Activated naive CD4-positive, alpha-beta T cell (primary cell): ENCODE measurements at regions not wholly inside any gene's neighbourhood (a gene's known extent, or its start where the extent isn't known, plus 50 kb on each side); places are given as distances from the start of the nearest gene placed in this dataset.

Experiments
- DNase-seq, 4 experiments: peaks; one replicate each; lab custom pipeline; 2025; lab: John Stamatoyannopoulos, UW

DNA sequence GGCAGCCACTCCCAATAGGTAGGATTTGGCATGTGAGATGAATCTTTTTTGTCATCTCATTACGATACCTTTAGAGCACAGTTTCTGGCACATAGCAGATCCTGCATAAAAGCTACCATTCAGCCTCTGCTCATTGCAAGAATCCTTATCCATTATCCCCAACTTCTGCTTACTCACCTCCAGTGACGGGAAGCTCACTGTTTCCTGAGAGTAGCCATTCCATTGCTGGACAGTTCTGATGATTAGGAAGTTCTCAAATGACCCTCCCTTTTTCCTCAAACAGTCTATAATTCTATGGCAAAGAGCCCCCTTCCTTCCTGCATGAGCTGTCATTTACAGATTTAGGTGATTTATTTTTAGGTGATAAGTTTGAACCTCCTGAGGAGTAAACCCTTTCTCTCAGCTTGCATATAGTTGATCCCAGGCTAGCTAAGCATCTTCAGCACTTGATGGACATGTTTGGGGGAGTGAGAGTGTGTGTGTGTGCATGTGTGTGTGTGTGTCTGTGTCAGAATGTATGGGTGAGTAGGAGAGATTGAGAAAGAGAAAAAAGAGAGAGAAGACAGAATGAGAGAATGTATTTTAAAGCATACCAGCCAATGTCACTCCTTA lies 109.7 kb downstream of the LSM3 start:
- DNase-seq, result no peak

DNA sequence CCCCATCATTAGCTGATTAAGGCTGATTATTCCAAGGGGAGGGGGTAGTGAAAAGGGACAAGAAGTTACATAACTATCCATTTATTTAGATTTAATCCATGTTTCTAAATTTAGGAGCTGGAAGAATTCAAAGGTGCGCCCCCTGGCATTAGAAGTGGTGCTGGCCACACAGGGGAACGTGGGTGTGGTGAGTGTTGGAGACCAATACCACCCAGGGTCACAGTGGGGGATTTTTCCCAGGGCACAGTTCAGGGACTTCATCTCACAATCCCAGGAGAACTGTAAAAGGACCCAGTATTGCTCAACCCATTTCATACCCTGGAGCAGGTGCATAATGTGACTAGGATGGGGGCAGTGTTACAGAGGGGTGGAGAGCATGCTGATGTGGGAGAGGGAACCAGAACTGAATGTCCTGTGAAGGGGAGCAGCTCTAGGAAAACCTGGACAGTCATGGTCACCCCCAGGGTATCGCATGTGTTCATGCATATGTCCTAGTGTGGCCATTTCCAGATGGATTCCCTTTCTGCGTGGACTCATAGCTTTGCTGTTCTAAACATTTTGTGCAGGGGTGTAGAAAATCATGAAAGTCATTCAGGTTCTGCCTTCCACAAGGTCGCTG lies 110.3 kb downstream of the LSM3 start:
- no peak for DNase-seq

DNA sequence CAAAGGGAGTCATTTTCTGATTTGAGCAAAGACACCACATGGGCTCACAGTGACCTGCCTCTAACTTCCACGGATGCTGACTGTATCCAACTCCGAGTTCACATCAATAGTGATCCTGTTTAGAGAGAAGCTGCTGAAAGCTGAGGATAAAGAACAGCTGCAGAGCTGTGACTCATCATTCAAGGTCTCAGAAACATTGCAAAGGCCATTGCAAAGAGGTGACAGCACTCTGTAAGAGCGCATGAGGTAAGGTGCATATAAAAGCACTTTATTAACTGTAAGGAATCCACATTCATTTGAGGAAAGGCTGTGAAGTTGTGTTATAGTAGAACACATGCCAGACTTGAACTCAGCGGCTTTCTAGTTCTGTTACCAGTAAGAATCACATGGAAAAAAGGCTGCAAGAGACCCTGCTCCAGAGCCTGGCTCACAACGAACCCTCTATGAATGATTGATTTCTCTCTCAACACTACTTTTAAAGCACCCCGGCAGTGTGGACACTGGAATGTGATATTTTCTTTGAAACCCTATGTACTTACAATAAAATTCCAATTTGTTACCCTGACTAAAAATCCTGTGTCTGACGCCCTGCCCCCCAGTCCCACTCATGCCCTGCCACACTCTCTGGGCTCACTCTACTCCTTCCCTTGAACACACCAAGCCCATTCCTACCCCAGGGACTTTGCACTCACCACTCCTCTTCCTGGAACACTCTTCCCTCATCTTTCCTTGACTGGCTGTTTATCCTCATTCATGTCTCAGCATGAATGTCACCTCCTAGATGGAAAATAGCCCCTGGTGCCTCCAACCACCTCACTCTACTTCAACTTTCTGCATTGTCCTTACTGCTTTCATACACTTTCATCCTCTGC lies 111.2 kb downstream of the LSM3 start:
- DNase-seq, result no peak

DNA sequence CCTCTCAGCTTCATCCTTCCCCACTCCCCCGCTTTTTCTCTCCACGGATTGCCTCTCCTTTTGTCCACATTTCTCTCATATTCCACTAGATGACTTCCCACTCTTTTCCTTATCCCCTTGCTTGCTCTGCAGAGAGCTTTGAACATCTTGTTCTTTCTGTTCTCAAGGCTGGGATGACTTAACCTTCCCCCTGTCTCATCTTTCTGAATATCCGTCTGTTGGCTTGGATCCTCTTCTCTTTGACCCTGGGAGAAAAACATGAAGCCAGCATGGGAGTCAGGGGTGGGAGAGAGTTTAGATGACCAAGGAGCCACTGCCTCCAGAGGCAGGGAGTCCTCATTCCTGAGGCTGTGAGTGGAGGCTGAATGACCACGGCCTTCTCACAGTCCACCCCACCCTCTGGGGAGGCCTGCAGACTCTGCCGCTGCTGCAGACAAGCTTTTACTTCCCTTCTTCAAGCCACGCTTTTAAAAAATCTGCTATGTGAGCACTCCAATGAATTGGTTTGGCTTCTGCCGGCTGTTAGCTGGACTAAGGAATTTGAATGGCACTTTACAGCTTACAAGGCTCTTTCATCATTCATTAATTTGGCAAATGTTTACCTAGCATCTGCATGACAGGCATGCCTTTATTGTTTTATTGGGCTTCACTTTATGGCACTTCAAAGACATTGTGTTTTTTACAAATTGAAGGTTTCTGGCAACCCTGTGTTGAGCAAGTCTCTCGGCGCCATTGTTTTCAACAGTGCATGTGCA lies 111.6 kb upstream of the SLC6A6 start:
- DNase-seq, result no peak

DNA sequence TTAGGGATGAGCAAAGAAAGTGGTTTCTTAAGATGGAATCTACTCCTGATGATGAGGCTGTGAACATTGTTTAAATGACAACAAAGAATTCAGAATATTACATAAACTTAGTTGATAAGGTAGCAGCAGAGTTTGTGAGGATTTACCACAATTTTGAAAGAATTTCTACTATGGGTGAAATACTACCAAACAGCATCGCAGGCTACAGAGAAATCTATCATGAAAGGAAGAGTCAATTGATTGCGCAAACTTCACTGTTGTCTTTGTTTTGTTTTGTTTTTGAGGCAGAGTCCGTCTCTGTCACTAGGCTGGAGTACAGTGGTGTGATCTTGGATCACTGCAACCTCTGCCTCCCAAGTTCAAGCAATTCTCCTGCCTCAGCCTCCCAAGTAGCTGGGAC lies 107.4 kb upstream of the SLC6A6 start:
- no peak for DNase-seq

DNA sequence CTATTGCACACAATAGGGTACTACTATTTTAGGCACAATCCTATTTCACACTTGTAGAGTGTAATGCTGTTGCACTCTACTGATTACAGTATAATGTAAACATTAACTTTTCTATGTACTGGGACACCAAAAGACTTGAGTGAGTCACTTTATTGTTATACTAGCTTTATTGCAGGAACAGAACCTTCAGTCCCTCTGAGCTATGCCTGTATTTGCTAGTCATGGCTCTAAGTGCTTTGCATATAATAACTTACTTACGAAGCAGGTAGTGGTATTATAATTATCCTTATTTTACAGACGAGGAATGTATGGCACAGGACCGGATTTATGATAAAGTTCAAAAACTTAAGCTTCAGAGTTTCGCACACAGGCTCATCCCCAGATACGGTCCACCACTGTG lies 106.6 kb upstream of the SLC6A6 start:
- no peak for DNase-seq

DNA sequence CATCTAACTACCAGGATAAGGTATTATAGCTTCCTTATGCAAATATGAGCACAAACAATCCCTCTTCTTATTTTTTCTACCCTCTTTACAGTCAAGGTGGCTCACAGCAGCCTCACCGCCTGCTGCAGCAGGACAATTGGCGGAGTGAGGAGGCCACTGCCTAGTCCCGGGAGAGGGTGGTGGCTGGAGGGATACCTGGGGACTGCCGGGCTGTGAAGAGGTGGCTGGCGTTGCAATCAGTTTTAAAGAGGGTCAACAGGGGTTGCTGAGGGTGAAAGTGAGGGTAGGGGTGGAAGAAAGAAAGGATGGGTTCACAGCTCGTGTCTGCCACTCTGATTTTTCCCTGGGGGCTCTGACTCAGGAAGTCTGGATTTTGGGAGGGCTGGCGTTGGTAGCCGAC lies 105.1 kb upstream of the SLC6A6 start:
- DNase-seq, result no peak

DNA sequence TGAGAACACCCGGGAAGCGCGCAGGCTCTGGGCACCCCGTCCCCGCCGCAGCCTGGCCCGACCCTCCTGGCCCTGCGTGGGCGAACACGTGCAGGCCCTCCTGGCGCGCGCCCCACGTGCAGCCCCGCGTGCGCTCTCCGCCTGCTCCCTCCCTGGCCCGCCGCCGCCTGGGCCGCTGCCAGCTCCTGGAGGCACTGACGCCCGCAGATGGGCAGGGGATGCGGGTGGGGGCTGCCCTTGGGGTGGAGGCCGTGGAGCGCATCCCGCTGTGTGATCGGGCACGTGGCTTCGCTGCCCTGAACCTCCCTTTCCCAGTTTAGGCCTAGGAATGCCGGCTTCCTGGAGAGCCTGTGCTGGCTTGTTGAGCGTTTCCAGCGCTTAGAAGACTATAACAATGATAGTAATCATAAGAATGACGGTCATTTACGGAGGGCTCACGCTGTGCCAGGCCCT lies 104.6 kb upstream of the SLC6A6 start:
- no peak for DNase-seq

DNA sequence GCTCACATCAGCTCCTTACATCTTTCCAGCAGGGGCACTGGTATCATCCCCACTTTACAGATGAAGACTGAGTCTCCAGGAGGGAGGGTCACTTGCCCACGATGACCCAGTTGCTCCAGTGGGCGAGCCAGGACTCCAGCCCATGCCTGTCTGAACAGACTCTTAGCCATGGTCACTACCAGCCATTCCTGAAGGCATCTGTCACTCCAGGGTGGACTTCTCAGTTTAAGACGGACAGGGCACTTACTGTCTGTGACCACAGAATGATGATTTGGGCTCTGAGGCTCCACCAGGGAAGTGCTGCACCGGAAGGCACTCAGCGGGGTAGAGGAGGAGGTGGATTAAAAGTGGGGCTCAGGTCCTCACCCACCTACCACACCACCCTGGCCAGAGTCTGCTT lies 104.0 kb upstream of the SLC6A6 start:
- DNase-seq, result no peak

DNA sequence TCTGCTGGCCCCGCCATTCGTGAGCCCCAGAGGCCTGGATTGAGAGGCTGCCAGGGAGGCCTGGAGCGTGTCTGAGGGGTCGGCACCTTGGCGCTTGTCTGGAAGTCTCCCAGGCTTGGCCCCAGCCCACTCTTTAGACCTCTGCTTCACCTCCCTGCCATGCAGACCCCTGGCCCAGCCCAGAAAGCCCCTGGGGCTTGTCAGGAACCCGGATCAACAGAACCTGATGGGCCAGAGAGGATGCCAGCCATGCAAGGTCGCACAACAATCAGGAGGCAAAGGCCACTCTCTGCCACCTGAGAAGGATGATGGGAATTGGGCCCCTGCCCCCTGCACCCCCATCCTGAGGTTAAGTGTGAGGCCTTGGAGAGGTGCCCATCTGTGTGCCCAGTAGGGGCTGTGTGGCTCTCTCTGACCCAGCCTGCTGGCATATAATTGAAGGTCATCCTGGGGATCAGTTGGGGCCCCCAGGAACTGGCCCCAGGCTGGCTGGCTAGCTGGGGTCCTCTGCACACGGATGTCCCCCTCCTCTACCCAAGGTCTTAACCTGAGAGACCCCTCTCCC lies 103.3 kb upstream of the SLC6A6 start:
- DNase-seq, result no peak

DNA sequence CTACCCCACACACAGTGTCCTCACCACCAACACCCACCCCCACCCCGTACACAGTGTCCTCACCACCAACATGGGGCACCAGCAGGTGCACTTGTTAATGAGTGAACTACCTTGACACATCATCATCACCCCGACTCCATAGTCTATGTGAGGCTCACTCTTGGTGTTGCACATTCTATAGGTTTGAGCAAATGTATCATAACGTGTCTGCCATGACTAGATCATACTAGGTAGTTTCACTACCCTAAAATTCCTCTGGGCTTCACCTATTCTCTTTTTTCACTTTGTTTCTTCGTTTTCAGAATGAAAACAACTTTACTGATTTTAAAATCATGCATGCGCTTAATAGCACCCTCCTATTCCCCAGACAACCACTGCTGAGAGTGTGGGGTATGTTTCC lies 102.6 kb upstream of the SLC6A6 start:
- DNase-seq, result no peak

DNA sequence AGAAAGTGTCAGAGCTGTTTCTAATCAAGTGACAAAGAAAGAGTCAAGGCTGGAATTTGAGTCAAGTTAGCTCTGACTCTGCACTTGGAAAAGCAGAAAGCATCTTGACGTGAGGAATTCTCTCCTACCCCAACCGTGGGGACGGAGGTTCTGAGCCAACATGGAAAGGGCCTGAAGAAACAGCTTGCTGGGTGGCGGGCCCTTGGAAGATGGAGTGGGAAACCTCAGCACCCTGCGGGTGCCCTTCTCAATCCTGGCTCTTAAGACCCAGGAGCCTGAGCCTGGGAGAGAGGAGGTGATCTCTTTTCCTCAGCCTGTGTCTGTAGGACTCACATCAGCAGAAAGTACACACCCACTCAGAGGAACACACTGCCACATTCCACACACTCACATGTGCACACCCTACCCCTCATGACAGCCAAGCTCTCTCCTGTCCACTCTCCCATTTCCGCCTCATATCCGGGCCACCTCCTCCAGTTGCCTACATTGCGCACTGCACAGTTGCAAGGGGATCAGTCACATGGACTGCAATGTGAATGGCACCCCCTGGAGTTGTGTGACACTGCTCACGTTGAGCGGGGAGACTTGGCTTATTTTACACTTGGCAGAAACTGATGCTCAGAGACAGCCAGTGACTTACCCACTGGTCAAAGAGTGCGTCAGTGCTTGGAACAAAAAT lies 101.5 kb upstream of the SLC6A6 start:
- DNase-seq, result no peak

DNA sequence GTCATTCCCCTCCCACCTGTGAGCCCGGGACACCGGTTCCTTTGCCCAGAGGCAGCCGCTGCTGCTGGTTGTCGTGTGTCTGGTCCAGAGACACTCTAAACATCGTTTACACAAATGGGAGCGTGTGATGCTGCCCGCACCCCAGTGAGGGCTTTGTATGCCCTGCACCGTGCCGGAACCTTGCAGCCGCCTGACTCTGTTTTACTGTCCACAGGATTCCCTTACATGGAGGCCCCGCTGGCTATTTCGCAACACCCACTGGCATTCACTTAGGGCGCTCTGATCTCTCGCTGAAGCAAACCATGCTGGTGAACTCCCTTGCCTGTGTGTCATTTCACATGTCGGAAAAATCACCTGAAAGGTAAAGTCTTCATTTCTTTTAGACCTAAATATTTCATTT lies 100.8 kb upstream of the SLC6A6 start:
- DNase-seq, result no peak

DNA sequence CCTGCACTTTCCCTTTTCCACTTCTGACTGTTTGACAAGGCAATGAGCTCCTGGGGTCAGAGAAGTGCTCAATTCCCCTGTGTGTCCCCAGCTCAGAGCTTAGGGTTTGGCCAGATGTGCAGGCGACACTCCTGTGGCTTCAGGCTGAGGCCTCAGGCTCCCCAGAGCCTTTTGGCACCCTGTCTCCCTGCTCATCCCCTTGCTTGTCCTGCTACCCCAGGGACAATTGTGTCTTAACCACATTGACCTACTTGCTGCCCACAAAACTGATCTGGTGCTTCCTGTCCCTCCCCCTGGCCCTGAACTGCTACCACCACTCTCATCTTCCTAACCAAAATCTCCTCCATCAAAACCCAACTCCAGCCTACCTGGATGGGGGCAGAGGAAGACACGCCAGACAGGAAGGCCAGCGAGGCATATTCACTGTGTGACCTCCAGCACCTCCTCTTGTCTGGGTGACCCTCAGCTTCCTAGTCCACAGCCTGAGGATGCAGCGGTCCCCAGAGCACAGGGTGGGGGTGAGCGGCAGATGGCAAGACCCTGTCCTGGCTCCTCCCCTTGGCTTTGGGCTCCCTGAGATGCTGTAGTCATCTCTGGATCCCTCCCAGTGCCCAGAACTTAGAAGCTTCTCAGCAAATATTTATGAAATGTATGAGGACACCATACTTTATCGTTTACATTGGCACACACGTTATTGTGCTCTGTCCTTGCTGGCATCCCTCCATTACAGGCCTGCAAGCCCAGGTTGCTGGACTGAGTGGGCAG lies 98.9 kb upstream of the SLC6A6 start:
- no peak for DNase-seq

DNA sequence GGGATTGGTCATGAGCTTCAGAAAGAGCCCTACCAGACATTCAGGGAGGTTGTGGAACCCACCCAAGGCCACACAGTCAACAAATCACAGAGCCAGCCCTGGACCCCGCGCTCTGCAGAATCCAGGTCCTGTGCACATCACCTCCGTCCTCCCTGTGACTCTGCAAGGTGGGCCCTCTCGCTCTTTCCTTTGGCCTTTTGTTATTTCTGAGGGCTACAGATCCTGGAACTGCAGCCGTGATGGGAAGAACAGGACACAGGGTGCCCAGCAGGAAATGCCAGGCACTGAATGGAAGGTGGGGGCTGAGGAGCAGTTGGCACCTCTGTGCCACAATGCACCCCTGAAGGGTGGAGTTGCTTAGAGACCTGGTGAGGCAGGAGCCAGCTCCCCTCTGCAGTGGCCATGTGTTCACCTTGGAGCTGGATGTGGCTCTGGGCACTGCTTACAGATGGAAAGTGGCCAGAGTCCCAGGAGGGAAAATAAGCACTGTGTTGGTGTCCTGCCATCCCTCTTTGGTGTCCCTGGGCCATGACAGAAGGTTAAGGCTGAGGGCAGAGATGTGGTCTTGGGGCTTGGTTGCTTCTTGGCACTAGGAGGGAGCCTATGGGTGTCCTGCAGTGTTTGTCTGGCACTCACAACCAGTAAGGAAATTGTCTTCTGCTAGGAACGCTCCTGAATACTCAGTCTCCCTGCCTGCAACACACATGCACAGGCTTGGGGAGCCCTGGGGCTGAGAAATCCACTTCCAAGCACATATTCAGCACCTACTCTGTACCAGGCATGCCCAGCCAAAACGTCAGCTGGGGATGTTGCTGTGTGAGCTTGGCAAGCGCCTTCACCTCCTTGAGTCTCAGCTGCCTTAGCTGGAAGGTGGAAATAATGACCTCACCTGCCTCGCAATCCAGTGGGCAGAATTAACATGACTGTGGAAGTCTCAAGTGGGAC lies 98.0 kb upstream of the SLC6A6 start:
- no peak for DNase-seq

DNA sequence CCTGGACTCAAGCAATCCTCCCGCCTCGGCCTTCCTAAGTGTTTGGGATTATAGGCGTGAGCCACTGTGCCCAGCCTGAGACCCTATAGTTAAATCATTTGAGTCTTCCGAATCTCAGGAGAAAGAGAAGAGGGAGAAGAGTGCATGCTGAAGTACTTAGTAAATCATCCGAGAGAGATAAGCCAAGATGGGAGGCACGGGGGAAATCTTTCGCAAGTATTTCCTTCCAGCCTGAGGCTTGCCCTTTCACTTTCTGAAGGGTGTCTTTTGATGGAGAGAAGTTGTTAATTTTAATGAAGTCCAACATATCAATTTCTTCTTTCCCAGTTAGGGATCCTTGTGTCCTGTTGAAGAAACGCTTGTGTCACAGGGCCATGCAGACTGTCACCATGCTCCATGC lies 97.1 kb upstream of the SLC6A6 start:
- DNase-seq, result no peak

DNA sequence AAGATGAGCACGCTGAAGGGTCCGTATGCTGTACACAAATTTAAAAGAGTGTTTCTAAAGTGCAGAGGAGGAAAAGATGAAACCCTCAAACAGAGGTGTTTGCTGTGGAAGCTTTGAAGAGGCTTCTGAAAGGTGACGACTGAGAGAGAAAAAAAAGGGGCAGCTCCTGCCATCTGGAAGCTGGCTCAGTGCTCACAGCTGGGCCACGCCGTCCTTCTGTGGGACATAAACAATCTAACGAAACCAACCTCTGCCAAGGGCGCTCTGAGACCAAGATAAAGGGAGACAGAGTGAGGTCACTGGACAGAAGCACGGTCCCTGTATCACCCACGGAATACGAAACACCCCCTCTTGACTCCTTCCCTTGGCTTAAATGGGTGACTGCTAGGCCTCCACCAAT lies 96.3 kb upstream of the SLC6A6 start:
- DNase-seq, result no peak

DNA sequence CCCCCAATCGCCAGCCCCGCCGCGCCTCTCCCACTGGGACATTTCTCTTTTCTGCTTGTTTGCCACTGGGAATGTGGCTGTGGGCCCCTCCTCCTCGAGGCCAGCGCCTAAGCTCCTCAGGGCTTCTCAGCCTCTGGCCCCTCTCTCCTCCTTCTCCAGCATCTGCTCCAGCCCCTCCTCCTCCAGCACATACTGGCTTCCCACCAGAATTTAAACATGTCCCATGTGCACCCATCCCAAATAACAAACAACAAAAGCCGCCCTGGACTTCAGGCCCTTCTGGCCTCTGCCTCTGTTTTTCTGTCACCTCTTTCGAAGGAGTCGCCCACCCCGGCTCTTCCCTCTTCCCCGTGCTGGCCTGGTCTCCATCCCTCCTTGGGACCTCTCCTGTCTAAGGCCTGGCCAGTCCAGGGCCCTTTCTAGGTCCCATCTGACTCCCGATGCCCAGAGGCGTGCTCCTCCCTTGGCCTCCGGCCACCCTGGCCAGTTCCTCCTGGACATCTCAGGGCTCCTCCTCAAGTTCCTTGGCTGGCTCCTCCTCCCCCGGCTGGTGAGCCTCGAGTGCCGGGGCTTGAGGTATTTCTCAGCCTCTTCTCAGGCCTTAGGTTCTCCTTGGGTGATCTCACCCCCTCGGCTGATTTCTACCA lies 94.6 kb upstream of the SLC6A6 start:
- DNase-seq, result no peak

DNA sequence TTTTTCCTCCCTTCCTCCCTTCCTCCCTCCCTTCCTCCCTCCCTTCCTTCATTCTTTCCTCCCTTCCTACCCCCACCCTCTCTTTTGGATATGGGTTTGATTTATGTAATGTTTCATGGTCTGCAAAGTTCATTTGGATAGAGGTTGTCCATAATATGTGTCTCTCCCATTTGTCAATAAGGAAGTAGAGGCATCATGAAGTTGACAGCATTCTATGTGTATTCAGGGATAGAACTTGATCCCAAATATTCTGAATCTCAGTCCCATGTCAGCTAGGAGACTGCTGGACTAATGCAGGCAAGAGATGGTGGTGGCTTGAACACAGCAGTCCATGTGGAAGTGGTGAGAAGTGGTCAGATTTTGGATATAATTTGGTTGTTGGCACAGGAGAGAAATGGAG lies 90.7 kb upstream of the SLC6A6 start:
- DNase-seq, result no peak
